ENCODE measurements at regions not wholly inside any gene's neighbourhood (a gene's known extent, or its start where the extent isn't known, plus 50 kb on each side); places are given as distances from the start of the nearest gene placed in this dataset.

DNA sequence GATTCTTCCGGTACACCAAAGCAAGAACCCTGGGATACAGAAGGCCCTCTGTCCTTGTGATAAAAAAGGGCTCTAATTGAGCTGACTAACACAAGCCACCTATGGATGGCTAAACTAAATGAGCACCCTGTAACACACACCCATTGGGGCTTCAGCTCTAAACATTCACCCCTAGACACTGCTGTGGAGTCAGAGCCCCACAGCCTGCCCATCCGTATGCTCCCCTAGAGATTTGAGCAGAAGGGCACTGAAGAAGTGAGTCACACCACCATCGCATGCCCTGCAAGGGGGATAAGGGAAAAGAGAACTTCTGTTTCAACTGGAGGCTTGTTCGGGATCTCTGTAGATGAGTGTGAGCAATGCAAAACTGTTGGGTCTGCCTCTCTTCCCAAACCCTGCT lies 545.2 kb downstream of the KCTD8 start:
- TF ChIP-seq, protein P1, sequence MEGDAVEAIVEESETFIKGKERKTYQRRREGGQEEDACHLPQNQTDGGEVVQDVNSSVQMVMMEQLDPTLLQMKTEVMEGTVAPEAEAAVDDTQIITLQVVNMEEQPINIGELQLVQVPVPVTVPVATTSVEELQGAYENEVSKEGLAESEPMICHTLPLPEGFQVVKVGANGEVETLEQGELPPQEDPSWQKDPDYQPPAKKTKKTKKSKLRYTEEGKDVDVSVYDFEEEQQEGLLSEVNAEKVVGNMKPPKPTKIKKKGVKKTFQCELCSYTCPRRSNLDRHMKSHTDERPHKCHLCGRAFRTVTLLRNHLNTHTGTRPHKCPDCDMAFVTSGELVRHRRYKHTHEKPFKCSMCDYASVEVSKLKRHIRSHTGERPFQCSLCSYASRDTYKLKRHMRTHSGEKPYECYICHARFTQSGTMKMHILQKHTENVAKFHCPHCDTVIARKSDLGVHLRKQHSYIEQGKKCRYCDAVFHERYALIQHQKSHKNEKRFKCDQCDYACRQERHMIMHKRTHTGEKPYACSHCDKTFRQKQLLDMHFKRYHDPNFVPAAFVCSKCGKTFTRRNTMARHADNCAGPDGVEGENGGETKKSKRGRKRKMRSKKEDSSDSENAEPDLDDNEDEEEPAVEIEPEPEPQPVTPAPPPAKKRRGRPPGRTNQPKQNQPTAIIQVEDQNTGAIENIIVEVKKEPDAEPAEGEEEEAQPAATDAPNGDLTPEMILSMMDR (conservative IDR thresholded peaks at IDR 0.05; ENCODE audit: low read depth in 2 of 2): no peak
- no peak for TF ChIP-seq POLR2AphosphoS5 (IDR thresholded peaks at IDR 0.05; ENCODE audit: low read depth)
- no peak for TF ChIP-seq CREB1 (CRISPR knock-in tag; IDR thresholded peaks at IDR 0.05; ENCODE audit: low read depth)
- TF ChIP-seq EZH2phosphoT487 (IDR thresholded peaks at IDR 0.05; ENCODE audit: unreplicated experiment): no peak
- TF ChIP-seq, protein P2, sequence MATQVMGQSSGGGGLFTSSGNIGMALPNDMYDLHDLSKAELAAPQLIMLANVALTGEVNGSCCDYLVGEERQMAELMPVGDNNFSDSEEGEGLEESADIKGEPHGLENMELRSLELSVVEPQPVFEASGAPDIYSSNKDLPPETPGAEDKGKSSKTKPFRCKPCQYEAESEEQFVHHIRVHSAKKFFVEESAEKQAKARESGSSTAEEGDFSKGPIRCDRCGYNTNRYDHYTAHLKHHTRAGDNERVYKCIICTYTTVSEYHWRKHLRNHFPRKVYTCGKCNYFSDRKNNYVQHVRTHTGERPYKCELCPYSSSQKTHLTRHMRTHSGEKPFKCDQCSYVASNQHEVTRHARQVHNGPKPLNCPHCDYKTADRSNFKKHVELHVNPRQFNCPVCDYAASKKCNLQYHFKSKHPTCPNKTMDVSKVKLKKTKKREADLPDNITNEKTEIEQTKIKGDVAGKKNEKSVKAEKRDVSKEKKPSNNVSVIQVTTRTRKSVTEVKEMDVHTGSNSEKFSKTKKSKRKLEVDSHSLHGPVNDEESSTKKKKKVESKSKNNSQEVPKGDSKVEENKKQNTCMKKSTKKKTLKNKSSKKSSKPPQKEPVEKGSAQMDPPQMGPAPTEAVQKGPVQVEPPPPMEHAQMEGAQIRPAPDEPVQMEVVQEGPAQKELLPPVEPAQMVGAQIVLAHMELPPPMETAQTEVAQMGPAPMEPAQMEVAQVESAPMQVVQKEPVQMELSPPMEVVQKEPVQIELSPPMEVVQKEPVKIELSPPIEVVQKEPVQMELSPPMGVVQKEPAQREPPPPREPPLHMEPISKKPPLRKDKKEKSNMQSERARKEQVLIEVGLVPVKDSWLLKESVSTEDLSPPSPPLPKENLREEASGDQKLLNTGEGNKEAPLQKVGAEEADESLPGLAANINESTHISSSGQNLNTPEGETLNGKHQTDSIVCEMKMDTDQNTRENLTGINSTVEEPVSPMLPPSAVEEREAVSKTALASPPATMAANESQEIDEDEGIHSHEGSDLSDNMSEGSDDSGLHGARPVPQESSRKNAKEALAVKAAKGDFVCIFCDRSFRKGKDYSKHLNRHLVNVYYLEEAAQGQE (IDR thresholded peaks at IDR 0.05; ENCODE audit: unreplicated experiment): no peak
- TF ChIP-seq JUNB (IDR thresholded peaks at IDR 0.05; ENCODE audit: unreplicated experiment): no peak
- no peak for TF ChIP-seq EZH2 (IDR thresholded peaks at IDR 0.05; ENCODE audit: low read depth, unreplicated experiment)
- TF ChIP-seq, protein P3, sequence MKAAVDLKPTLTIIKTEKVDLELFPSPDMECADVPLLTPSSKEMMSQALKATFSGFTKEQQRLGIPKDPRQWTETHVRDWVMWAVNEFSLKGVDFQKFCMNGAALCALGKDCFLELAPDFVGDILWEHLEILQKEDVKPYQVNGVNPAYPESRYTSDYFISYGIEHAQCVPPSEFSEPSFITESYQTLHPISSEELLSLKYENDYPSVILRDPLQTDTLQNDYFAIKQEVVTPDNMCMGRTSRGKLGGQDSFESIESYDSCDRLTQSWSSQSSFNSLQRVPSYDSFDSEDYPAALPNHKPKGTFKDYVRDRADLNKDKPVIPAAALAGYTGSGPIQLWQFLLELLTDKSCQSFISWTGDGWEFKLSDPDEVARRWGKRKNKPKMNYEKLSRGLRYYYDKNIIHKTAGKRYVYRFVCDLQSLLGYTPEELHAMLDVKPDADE (IDR thresholded peaks at IDR 0.05): no peak
- no peak for TF ChIP-seq ZNF331 (CRISPR knock-in tag; IDR thresholded peaks at IDR 0.05; ENCODE audit: low read depth)
- TF ChIP-seq NANOG (IDR thresholded peaks at IDR 0.05; ENCODE audit: borderline replicate concordance): no peak

Measured in GM23338 (cell line).